GM23338 (cell line): ENCODE measurements at regions not wholly inside any gene's neighbourhood (a gene's known extent, or its start where the extent isn't known, plus 50 kb on each side); places are given as distances from the start of the nearest gene placed in this dataset.

Experiments
- ATAC-seq: fragments of 200-7000 bp; cut with Tn5 transposase; 3 replicates; pipeline ENCODE4 v1.9.1; 2020
- DNase-seq: peaks from one replicate; pipeline ENCODE4 v3.0.0-alpha.2; 2015; ENCODE audit warnings: low spot score
- H2AFZ ChIP-seq: fragments of 200-600 bp; sonication (generic); 2 replicates; pipeline ENCODE4 v1.8.0; 2016; ENCODE audit warnings: antibody characterized with exemption, mild to moderate bottlenecking, moderate library complexity
- H3F3A ChIP-seq: fragments of 200-600 bp; sonication (generic); replicated peaks from 2 replicates; pipeline ENCODE4 v1.8.0; 2017; ENCODE audit warnings: antibody characterized with exemption, mixed run types, low read depth
- H3K27ac ChIP-seq: fragments of 200-600 bp; sonication (generic); 2 replicates; pipeline ENCODE4 v1.6.1; 2016; ENCODE audit warnings: low read depth
- H3K27me3 ChIP-seq: fragments of 200-600 bp; sonication (generic); 2 replicates; pipeline ENCODE4 v1.8.0; 2016; ENCODE audit warnings: mild to moderate bottlenecking, mixed run types, moderate library complexity; ENCODE audit not compliant: insufficient read depth
- H3K36me3 ChIP-seq: fragments of 200-600 bp; sonication (generic); 2 replicates; pipeline ENCODE4 v1.8.0; 2016; ENCODE audit warnings: mild to moderate bottlenecking; ENCODE audit not compliant: insufficient read depth
- H3K4me1 ChIP-seq: fragments of 200-600 bp; sonication (generic); 2 replicates; pipeline ENCODE4 v1.8.0; 2016; ENCODE audit warnings: mild to moderate bottlenecking, moderate library complexity; ENCODE audit not compliant: insufficient read depth
- H3K4me2 ChIP-seq: fragments of 200-600 bp; sonication (generic); 2 replicates; pipeline ENCODE4 v1.7.1; 2017; ENCODE audit warnings: mixed run types
- H3K4me3 ChIP-seq: fragments of 200-600 bp; sonication (generic); 2 replicates; pipeline ENCODE4 v1.6.1; 2016; ENCODE audit warnings: mixed run types
- H3K79me2 ChIP-seq: fragments of 200-600 bp; sonication (generic); replicated peaks from 2 replicates; pipeline ENCODE4 v1.8.0; 2017; ENCODE audit warnings: mild to moderate bottlenecking; ENCODE audit not compliant: insufficient read depth
- H3K9me2 ChIP-seq: fragments of 200-600 bp; sonication (generic); 2 replicates; pipeline ENCODE4 v1.8.0; 2017; ENCODE audit not compliant: insufficient read depth
- H4K20me1 ChIP-seq: fragments of 200-600 bp; sonication (generic); replicated peaks from 2 replicates; pipeline ENCODE4 v1.8.0; 2017; ENCODE audit warnings: mild to moderate bottlenecking; ENCODE audit not compliant: insufficient read depth
- H3K27ac Mint-ChIP-seq: 2 replicates; pipeline ENCODE4 v1.8.0; 2020; ENCODE audit warnings: inconsistent platforms, mild to moderate bottlenecking, moderate library complexity, mixed read lengths
- H3K27me3 Mint-ChIP-seq: 3 replicates; pipeline ENCODE4 v1.8.0; 2022; ENCODE audit warnings: low read depth, mild to moderate bottlenecking, moderate library complexity, mixed read lengths, inconsistent platforms; ENCODE audit not compliant: insufficient read depth, poor library complexity
- H3K36me3 Mint-ChIP-seq: 3 replicates; pipeline ENCODE4 v1.8.0; 2021; ENCODE audit warnings: low read depth, mild to moderate bottlenecking, inconsistent platforms, moderate library complexity, mixed read lengths
- H3K4me1 Mint-ChIP-seq: 3 replicates; pipeline ENCODE4 v1.8.0; 2020; ENCODE audit warnings: mild to moderate bottlenecking, inconsistent platforms, mixed read lengths
- H3K4me3 Mint-ChIP-seq: 3 replicates; pipeline ENCODE4 v1.8.0; 2021; ENCODE audit warnings: moderate library complexity, mild to moderate bottlenecking, inconsistent platforms, mixed read lengths
- H3K9me3 Mint-ChIP-seq: 3 replicates; pipeline ENCODE4 v1.8.0; 2020; ENCODE audit warnings: moderate library complexity, mild to moderate bottlenecking, inconsistent platforms, mixed read lengths
- CREB1 ChIP-seq: fragments of 250-450 bp; sonication (Bioruptor Pico); IDR thresholded peaks from 2 replicates; pipeline ENCODE4 v1.5.0; 2020; ENCODE audit warnings: low read depth, mild to moderate bottlenecking, moderate library complexity
- CTCF ChIP-seq, 2 experiments: fragments of 200-600 bp in 1 of 2; sonication (generic) in 1 of 2; conservative IDR thresholded peaks; 2 replicates each; pipeline versions ENCODE4 v1.5.1 to v1.6.1; 2016 to 2017; ENCODE audit warnings: antibody characterized with exemption in 2 of 2, low read depth in 2 of 2, mild to moderate bottlenecking in 2 of 2, moderate library complexity in 1 of 2
- ETS1 ChIP-seq: IDR thresholded peaks from 2 replicates; pipeline ENCODE4 v1.6.1; 2016; ENCODE audit warnings: antibody characterized with exemption
- EZH2 ChIP-seq: fragments of 200-600 bp; sonication (generic); IDR thresholded peaks from one replicate; pipeline ENCODE4 v1.8.0; 2017; ENCODE audit warnings: antibody characterized with exemption, mild to moderate bottlenecking, low read depth; ENCODE audit not compliant: unreplicated experiment
- EZH2phosphoT487 ChIP-seq: fragments of 200-600 bp; sonication (generic); IDR thresholded peaks from one replicate; pipeline ENCODE4 v1.8.1; 2018; ENCODE audit warnings: antibody characterized with exemption; ENCODE audit not compliant: unreplicated experiment
- JUNB ChIP-seq: IDR thresholded peaks from one replicate; pipeline ENCODE4 v1.6.1; 2016; ENCODE audit warnings: antibody characterized with exemption; ENCODE audit not compliant: unreplicated experiment
- NANOG ChIP-seq: IDR thresholded peaks from 2 replicates; pipeline ENCODE4 v1.6.1; 2016; ENCODE audit warnings: antibody characterized with exemption, borderline replicate concordance
- POLR2AphosphoS5 ChIP-seq: IDR thresholded peaks from 2 replicates; pipeline ENCODE4 v1.6.1; 2016; ENCODE audit warnings: antibody characterized with exemption, low read depth
- STAT1 ChIP-seq: IDR thresholded peaks from one replicate; pipeline ENCODE4 v1.6.1; 2016; ENCODE audit warnings: antibody characterized with exemption; ENCODE audit not compliant: unreplicated experiment
- TF ChIP-seq, protein P1 (sequence below): IDR thresholded peaks from one replicate; pipeline ENCODE4 v1.6.1; 2018; ENCODE audit warnings: antibody characterized with exemption; ENCODE audit not compliant: unreplicated experiment

DNA sequence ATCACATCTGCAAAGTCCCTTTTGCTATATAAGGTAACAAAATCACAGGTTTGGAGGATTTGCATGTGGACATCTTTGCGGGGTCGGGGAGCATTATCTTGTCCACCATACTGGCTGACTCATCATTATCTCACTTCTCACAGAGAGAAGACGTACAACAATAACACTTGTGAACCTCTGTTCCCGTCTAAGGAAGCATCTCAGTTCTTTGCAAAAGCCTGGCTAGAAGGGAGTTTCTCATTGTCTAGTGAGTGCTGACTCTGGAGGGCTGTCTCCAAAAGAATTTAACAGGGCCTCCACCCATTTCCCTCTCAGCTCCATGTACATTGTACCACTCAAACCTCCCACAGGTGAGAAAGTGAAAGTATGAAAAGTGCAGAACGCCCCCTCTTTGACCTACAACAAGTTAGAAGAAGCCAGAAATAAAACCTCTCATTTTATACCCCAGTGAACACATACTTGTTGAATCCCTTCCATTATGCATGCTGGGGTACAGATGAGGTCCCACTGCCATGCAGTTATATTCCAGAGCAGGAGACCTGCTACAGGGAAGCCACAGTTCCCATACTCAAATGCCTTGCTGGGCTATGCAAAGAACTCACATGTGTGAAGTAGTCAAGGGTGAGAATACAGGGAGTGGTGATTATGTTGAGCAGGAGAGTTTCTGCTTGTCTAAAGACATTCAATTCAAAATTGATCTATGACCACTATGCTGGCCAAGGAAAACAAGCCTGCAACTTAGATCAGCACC lies 121.7 kb upstream of the PRDX6 start (continued):
- TF ChIP-seq ETS1 (no peak), EZH2phosphoT487 (no peak), NANOG (no peak), CTCF (conservative IDR thresholded peaks at IDR 0.05; ENCODE audit: low read depth in 2 of 2) (no peak), JUNB (no peak), POLR2AphosphoS5 (no peak), CREB1 (CRISPR knock-in tag) (no peak), STAT1 (no peak)

DNA sequence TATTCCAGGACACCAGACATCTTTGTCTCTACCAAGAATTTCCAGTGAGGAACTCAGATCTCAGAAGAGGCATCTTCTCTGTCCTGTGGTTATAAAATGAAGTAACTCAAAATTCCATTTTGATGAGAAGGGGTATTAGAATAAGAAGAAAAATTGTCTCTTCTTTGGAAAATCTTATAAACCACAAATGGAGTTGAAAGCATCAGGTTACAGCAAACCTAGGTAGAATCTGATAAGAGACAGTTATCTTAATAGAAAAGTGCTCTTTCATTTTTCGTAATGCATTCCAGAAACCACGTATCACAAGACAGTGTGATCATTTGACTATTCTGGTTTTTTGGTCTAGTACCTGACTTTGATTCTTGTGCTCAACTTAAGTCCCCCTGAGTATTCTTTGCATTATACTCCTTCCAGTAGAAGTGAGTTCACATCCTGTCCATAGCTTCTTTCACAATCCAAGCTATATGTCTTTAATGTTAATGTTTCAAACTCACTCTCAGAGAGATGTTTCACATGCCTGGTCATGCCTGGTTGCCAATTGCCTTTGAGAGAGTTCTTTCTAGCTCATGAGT lies 120.9 kb upstream of the PRDX6 start:
- Mint-ChIP-seq H3K9me3 (peaks cover 35% of the 10 kb centered on the region), H3K36me3 (peaks cover 32% of the 10 kb centered on the region), H3K4me3 (no peak overlapping the region), H3K4me1 (peaks cover 6% of the 10 kb centered on the region), H3K27me3 (no peaks in the 10 kb centered on the region), H3K27ac (no peak overlapping the region)
- TF ChIP-seq EZH2 (no peak), EZH2phosphoT487 (no peak)
- TF ChIP-seq, protein P1, sequence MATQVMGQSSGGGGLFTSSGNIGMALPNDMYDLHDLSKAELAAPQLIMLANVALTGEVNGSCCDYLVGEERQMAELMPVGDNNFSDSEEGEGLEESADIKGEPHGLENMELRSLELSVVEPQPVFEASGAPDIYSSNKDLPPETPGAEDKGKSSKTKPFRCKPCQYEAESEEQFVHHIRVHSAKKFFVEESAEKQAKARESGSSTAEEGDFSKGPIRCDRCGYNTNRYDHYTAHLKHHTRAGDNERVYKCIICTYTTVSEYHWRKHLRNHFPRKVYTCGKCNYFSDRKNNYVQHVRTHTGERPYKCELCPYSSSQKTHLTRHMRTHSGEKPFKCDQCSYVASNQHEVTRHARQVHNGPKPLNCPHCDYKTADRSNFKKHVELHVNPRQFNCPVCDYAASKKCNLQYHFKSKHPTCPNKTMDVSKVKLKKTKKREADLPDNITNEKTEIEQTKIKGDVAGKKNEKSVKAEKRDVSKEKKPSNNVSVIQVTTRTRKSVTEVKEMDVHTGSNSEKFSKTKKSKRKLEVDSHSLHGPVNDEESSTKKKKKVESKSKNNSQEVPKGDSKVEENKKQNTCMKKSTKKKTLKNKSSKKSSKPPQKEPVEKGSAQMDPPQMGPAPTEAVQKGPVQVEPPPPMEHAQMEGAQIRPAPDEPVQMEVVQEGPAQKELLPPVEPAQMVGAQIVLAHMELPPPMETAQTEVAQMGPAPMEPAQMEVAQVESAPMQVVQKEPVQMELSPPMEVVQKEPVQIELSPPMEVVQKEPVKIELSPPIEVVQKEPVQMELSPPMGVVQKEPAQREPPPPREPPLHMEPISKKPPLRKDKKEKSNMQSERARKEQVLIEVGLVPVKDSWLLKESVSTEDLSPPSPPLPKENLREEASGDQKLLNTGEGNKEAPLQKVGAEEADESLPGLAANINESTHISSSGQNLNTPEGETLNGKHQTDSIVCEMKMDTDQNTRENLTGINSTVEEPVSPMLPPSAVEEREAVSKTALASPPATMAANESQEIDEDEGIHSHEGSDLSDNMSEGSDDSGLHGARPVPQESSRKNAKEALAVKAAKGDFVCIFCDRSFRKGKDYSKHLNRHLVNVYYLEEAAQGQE, result no peak
- no peak overlapping the region for H3K27ac ChIP-seq
- no peak overlapping the region for H2AFZ ChIP-seq
- no peaks in the 10 kb centered on the region for H3K27me3 ChIP-seq
- H3K4me3 ChIP-seq, result no peak overlapping the region
- H3K36me3 ChIP-seq, result no peaks in the 10 kb centered on the region
- no peaks in the 10 kb centered on the region for H3K79me2 ChIP-seq
- DNase-seq (no peak), ATAC-seq (no peak)
- no peaks in the 10 kb centered on the region for H4K20me1 ChIP-seq
- no peaks in the 10 kb centered on the region for H3K4me1 ChIP-seq
- H3F3A ChIP-seq, result no peaks in the 10 kb centered on the region
- H3K4me2 ChIP-seq, result no peak overlapping the region
- peaks cover 10% of the 10 kb centered on the region; the same call in 1 of the 2 replicates for H3K9me2 ChIP-seq
